ENCODE measurements at regions not wholly inside any gene's neighbourhood (a gene's known extent, or its start where the extent isn't known, plus 50 kb on each side); places are given as distances from the start of the nearest gene placed in this dataset.

- TF ChIP-seq HNF1A (IDR thresholded peaks at IDR 0.05; ENCODE audit: low read depth) (no peak), HNF1A (CRISPR knock-in tag; IDR thresholded peaks at IDR 0.05; ENCODE audit: borderline replicate concordance) (no peak), YY1 (IDR thresholded peaks at IDR 0.05; ENCODE audit: insufficient read depth, insufficient replicate concordance, low read depth, low read length) (peak; percentile 67), CTCF (CRISPR knock-in tag; IDR thresholded peaks at IDR 0.05) (peak; percentile 82), ZBED4 (CRISPR knock-in tag; IDR thresholded peaks at IDR 0.05; ENCODE audit: borderline replicate concordance) (peak; percentile 53; the same call in 1 of the 2 replicates), ZNF777 (CRISPR knock-in tag; IDR thresholded peaks at IDR 0.05) (peak; percentile 68; the same call in 1 of the 2 replicates), ZNF546 (CRISPR knock-in tag; conservative IDR thresholded peaks at IDR 0.05) (no peak), CBX2 (IDR thresholded peaks at IDR 0.05; ENCODE audit: low read depth, low read length) (no peak), CBX2 (CRISPR knock-in tag; IDR thresholded peaks at IDR 0.05; ENCODE audit: low read depth) (no peak), EZH2 (conservative IDR thresholded peaks at IDR 0.05; ENCODE audit: low read depth, low read length) (no peak), HMG20B (CRISPR knock-in tag; conservative IDR thresholded peaks at IDR 0.05) (no peak), FOXK1 (CRISPR knock-in tag; IDR thresholded peaks at IDR 0.05; ENCODE audit: borderline replicate concordance, low read depth) (no peak), FOXA3 (CRISPR knock-in tag; IDR thresholded peaks at IDR 0.05) (no peak)
- TF ChIP-seq, protein P1, sequence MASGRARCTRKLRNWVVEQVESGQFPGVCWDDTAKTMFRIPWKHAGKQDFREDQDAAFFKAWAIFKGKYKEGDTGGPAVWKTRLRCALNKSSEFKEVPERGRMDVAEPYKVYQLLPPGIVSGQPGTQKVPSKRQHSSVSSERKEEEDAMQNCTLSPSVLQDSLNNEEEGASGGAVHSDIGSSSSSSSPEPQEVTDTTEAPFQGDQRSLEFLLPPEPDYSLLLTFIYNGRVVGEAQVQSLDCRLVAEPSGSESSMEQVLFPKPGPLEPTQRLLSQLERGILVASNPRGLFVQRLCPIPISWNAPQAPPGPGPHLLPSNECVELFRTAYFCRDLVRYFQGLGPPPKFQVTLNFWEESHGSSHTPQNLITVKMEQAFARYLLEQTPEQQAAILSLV (CRISPR knock-in tag; IDR thresholded peaks at IDR 0.05; ENCODE audit: borderline replicate concordance), result 0 out of 2 replicates have a peak, but pooled peaks have one; percentile 23
Measured at GRCh38 chr22:48574776-48575617, 1252.7 kb downstream of the BRD1 start (continued).

Measured in HepG2 (cell line).